NOMO-1 (cell line): ENCODE measurements at regions not wholly inside any gene's neighbourhood (a gene's known extent, or its start where the extent isn't known, plus 50 kb on each side); places are given as distances from the start of the nearest gene placed in this dataset.
A peak's percentile ranks its signal among the peaks of the same experiment; 100 is the strongest.
"Not testable (repeated sequence)": the region's sequence is repeated elsewhere in the genome, so short reads cannot be mapped to it uniquely, and the experiment has no call there.

Experiments
- DNase-seq, 2 experiments: peaks; one replicate each; lab custom pipeline; 2025; ENCODE audit not compliant: unreplicated experiment in 2 of 2; lab: John Stamatoyannopoulos, UW

GRCh38 chr12:102344691-102345090 is 135.7 kb downstream of the IGF1 start:
- DNase-seq, result no peak

- DNase-seq, result no peak
Measured at GRCh38 chr12:102343361-102344121, 136.8 kb downstream of the IGF1 start.

- no peak for DNase-seq
Measured at GRCh38 chr12:102342281-102343006, 137.9 kb downstream of the IGF1 start.

GRCh38 chr12:102334765-102335164 is 137.1 kb upstream of the PMCH start:
- DNase-seq, result no peak

- no peak for DNase-seq
Measured at GRCh38 chr12:102331419-102331818, 133.8 kb upstream of the PMCH start.

GRCh38 chr12:102329883-102330282 is 132.2 kb upstream of the PMCH start:
- DNase-seq, result no peak

- no peak for DNase-seq
Measured at GRCh38 chr12:102326982-102327381, 129.3 kb upstream of the PMCH start.

GRCh38 chr12:102325108-102325507 is 127.5 kb upstream of the PMCH start:
- not testable (repeated sequence) for DNase-seq

GRCh38 chr12:102323799-102324198 is 126.2 kb upstream of the PMCH start:
- no peak for DNase-seq

GRCh38 chr12:102322254-102322653 is 124.6 kb upstream of the PMCH start:
- no peak for DNase-seq

- DNase-seq, result no peak
Measured at GRCh38 chr12:102321305-102322082, 123.9 kb upstream of the PMCH start.

- DNase-seq, result no peak
Measured at GRCh38 chr12:102317155-102317554, 119.5 kb upstream of the PMCH start.

- DNase-seq, result no peak
Measured at GRCh38 chr12:102316723-102317122, 119.1 kb upstream of the PMCH start.

GRCh38 chr12:102314821-102315220 is 117.2 kb upstream of the PMCH start:
- DNase-seq, result no peak

GRCh38 chr12:102313116-102313971 is 115.7 kb upstream of the PMCH start:
- DNase-seq, result not testable (repeated sequence)

- no peak for DNase-seq
Measured at GRCh38 chr12:102305486-102305885, 107.9 kb upstream of the PMCH start.

GRCh38 chr12:102304667-102305066 is 107.0 kb upstream of the PMCH start:
- DNase-seq, result not testable (repeated sequence)

GRCh38 chr12:102302553-102302952 is 104.9 kb upstream of the PMCH start:
- no peak for DNase-seq

- no peak for DNase-seq
Measured at GRCh38 chr12:102301547-102301946, 103.9 kb upstream of the PMCH start.

- DNase-seq, result peak in 1 of 2 experiments; percentile 33
Measured at GRCh38 chr12:102300824-102301461, 103.3 kb upstream of the PMCH start.
